HEK293T (cell line): ENCODE measurements at regions not wholly inside any gene's neighbourhood (a gene's known extent, or its start where the extent isn't known, plus 50 kb on each side); places are given as distances from the start of the nearest gene placed in this dataset.

ENCODE experiments used
- CTCF ChIA-PET: fragments of 350-600 bp; formaldehyde crosslinking; extraction: SDS; loops from one replicate; lab custom pipeline; 2021; ENCODE audit warnings: antibody characterized with exemption, inconsistent platforms; lab: Yijun Ruan, JAX
- POLR2A ChIA-PET: fragments of 350-600 bp; formaldehyde crosslinking; extraction: SDS; loops from one replicate; lab custom pipeline; 2020; ENCODE audit warnings: antibody characterized with exemption, inconsistent platforms; lab: Yijun Ruan, JAX
- DNase-seq: peaks from one replicate; pipeline ENCODE4 v3.0.0; 2012; ENCODE audit warnings: mixed read lengths; ENCODE audit errors: extremely low spot score
- ARNT ChIP-seq: fragments of 450-650 bp; IDR thresholded peaks from 2 replicates; pipeline ENCODE4 v1.6.1; 2017; ENCODE audit warnings: mild to moderate bottlenecking
- BHLHE40 ChIP-seq: fragments of 450-650 bp; IDR thresholded peaks from 2 replicates; pipeline ENCODE4 v1.6.1; 2016; ENCODE audit warnings: mild to moderate bottlenecking, moderate library complexity, borderline replicate concordance
- CTBP1 ChIP-seq: fragments of 450-650 bp; IDR thresholded peaks from 2 replicates; pipeline ENCODE4 v1.6.1; 2016; ENCODE audit warnings: borderline replicate concordance
- ELF4 ChIP-seq: fragments of 450-650 bp; IDR thresholded peaks from 2 replicates; pipeline ENCODE4 v1.6.1; 2017; ENCODE audit warnings: antibody characterized with exemption
- FOXA1 ChIP-seq: fragments of 450-650 bp; IDR thresholded peaks from 2 replicates; pipeline ENCODE4 v1.6.1; 2016; ENCODE audit warnings: mild to moderate bottlenecking
- FOXK2 ChIP-seq: fragments of 450-650 bp; IDR thresholded peaks from 2 replicates; pipeline ENCODE4 v1.6.1; 2016; ENCODE audit warnings: mild to moderate bottlenecking
- FOXM1 ChIP-seq: fragments of 450-650 bp; IDR thresholded peaks from 2 replicates; pipeline ENCODE4 v1.6.1; 2017; ENCODE audit warnings: mild to moderate bottlenecking, borderline replicate concordance
- HDGF ChIP-seq: fragments of 450-650 bp; IDR thresholded peaks from 2 replicates; pipeline ENCODE4 v1.6.1; 2017; ENCODE audit warnings: antibody characterized with exemption, borderline replicate concordance
- L3MBTL2 ChIP-seq: fragments of 450-650 bp; conservative IDR thresholded peaks from 2 replicates; pipeline ENCODE4 v1.6.1; 2016; ENCODE audit warnings: mild to moderate bottlenecking
- LEF1 ChIP-seq: fragments of 450-650 bp; IDR thresholded peaks from 2 replicates; pipeline ENCODE4 v1.6.1; 2017; ENCODE audit warnings: mild to moderate bottlenecking, borderline replicate concordance
- NFRKB ChIP-seq: fragments of 450-650 bp; IDR thresholded peaks from 2 replicates; pipeline ENCODE4 v1.6.1; 2016; ENCODE audit warnings: mild to moderate bottlenecking, moderate library complexity
- PKNOX1 ChIP-seq: fragments of 450-650 bp; IDR thresholded peaks from 2 replicates; pipeline ENCODE4 v1.6.1; 2016
- SP1 ChIP-seq: fragments of 450-650 bp; IDR thresholded peaks from 2 replicates; pipeline ENCODE4 v1.6.1; 2017
- SUZ12 ChIP-seq: fragments of 450-650 bp; IDR thresholded peaks from 2 replicates; pipeline ENCODE4 v1.6.1; 2016; ENCODE audit warnings: mild to moderate bottlenecking
- TARDBP ChIP-seq: fragments of 450-650 bp; IDR thresholded peaks from 2 replicates; pipeline ENCODE4 v1.6.1; 2016
- ZNF384 ChIP-seq: fragments of 450-650 bp; IDR thresholded peaks from 2 replicates; pipeline ENCODE4 v1.6.1; 2016

- ChIA-PET POLR2A (no interaction called here), CTCF (no interaction called here)
- no peak for TF ChIP-seq ARNT
- TF ChIP-seq ELF4 = no peak
- no peak for TF ChIP-seq BHLHE40
- TF ChIP-seq HDGF = no peak
- no peak for DNase-seq
These were observed 364.5 kb downstream of the IRS1 start for GRCh38 chr2:226435146-226435545.

GRCh38 chr2:226434702-226435101, 364.9 kb downstream of the IRS1 start:
- no peak for DNase-seq
- ChIA-PET POLR2A (no interaction called here), CTCF (no interaction called here)
- TF ChIP-seq FOXK2 (no peak), ZNF384 (no peak)

- ChIA-PET POLR2A (no interaction called here), CTCF (no interaction called here)
- TF ChIP-seq ELF4 = no peak
- no peak for TF ChIP-seq HDGF
- no peak for TF ChIP-seq CTBP1
These were observed 368.2 kb downstream of the IRS1 start for GRCh38 chr2:226431288-226431948.

GRCh38 chr2:226429476-226429875, 370.1 kb downstream of the IRS1 start:
- ChIA-PET POLR2A (no interaction called here), CTCF (no interaction called here)
- no peak for DNase-seq
- no peak for TF ChIP-seq NFRKB

More at GRCh38 chr2:226431288-226431948, 368.2 kb downstream of the IRS1 start:
- DNase-seq = no peak

- TF ChIP-seq BHLHE40 (no peak), ZNF384 (no peak)
- POLR2A ChIA-PET = no interaction called here
- CTCF ChIA-PET = no interaction called here
- no peak for DNase-seq
These were observed 371.9 kb downstream of the IRS1 start for GRCh38 chr2:226427538-226428307.

GRCh38 chr2:226426292-226426736, 373.3 kb downstream of the IRS1 start:
- POLR2A ChIA-PET = no interaction called here
- CTCF ChIA-PET = no interaction called here
- no peak for DNase-seq
- TF ChIP-seq FOXK2 (no peak), FOXA1 (no peak), PKNOX1 (no peak), NFRKB (no peak), FOXM1 (no peak), SUZ12 (no peak), TARDBP (no peak), L3MBTL2 (no peak), CTBP1 (no peak)

GRCh38 chr2:226424971-226425370, 374.6 kb downstream of the IRS1 start:
- no peak for DNase-seq
- CTCF ChIA-PET = no interaction called here
- TF ChIP-seq ZNF384 = no peak
- TF ChIP-seq L3MBTL2 = no peak
- no peak for TF ChIP-seq PKNOX1
- no peak for TF ChIP-seq TARDBP
- TF ChIP-seq FOXA1 = no peak
- no peak for TF ChIP-seq FOXK2
- no peak for TF ChIP-seq BHLHE40
- no peak for TF ChIP-seq CTBP1
- TF ChIP-seq SP1 = no peak
- TF ChIP-seq HDGF = no peak
- no peak for TF ChIP-seq NFRKB
- TF ChIP-seq LEF1 = no peak
- no peak for TF ChIP-seq ELF4
- no peak for TF ChIP-seq FOXM1
- TF ChIP-seq ARNT = no peak
- TF ChIP-seq SUZ12 = no peak
- POLR2A ChIA-PET = no interaction called here

GRCh38 chr2:226423498-226423960, 376.1 kb downstream of the IRS1 start:
- POLR2A ChIA-PET = no interaction called here
- TF ChIP-seq PKNOX1 = no peak
- no peak for TF ChIP-seq TARDBP
- TF ChIP-seq LEF1 = no peak
- no peak for TF ChIP-seq SP1
- TF ChIP-seq ARNT = no peak
- no peak for TF ChIP-seq FOXM1
- no peak for TF ChIP-seq BHLHE40
- no peak for TF ChIP-seq FOXA1
- no peak for TF ChIP-seq ZNF384
- TF ChIP-seq L3MBTL2 = no peak
- TF ChIP-seq HDGF = no peak
- TF ChIP-seq SUZ12 = no peak
- no peak for TF ChIP-seq ELF4
- no peak for TF ChIP-seq FOXK2
- CTCF ChIA-PET = no interaction called here
- no peak for DNase-seq
